PC-9 (cell line): ENCODE measurements at regions not wholly inside any gene's neighbourhood (a gene's known extent, or its start where the extent isn't known, plus 50 kb on each side); places are given as distances from the start of the nearest gene placed in this dataset.

ENCODE experiments used
- BruUV-seq: library from RNA; stranded (reverse); fragments of 400-500 nt; replicated peaks from 2 replicates; lab custom pipeline; 2021; lab: Mats Ljungman, UMichigan
- CTCF ChIA-PET: fragments of 300-600 bp; sonication (Branson Sonifier 250); formaldehyde crosslinking; loops from one replicate; lab custom pipeline; 2022; ENCODE audit warnings: antibody characterized with exemption; lab: Charles Lee
- POLR2A ChIA-PET: fragments of 300-600 bp; sonication (Branson Sonifier 250); formaldehyde crosslinking; loops from one replicate; lab custom pipeline; 2022; ENCODE audit warnings: antibody characterized with exemption; ENCODE audit not compliant: unreplicated experiment; lab: Charles Lee
- DNase-seq, 2 experiments: peaks; one replicate each; pipeline versions ENCODE4 v3.0.0 to v3.0.0-alpha.2; 2015 to 2022; ENCODE audit warnings: mixed read lengths in 1 of 2
- H2AFZ ChIP-seq: fragments of 200-600 bp; sonication (generic); 2 replicates; pipeline ENCODE4 v1.8.1; 2017; ENCODE audit warnings: antibody characterized with exemption
- H3F3A ChIP-seq: fragments of 200-600 bp; sonication (generic); 2 replicates; pipeline ENCODE4 v1.8.1; 2017; ENCODE audit warnings: antibody characterized with exemption, mild to moderate bottlenecking, low read depth; ENCODE audit not compliant: insufficient read depth
- H3K27ac ChIP-seq: fragments of 200-600 bp; sonication (generic); 2 replicates; pipeline ENCODE4 v1.6.1; 2016; ENCODE audit warnings: mixed run types
- H3K27me3 ChIP-seq: fragments of 200-600 bp; sonication (generic); 2 replicates; pipeline ENCODE4 v1.6.1; 2016; ENCODE audit warnings: low read depth, mixed run types; ENCODE audit not compliant: insufficient read depth
- H3K36me3 ChIP-seq: fragments of 200-600 bp; sonication (generic); 2 replicates; pipeline ENCODE4 v1.6.1; 2016; ENCODE audit warnings: low read depth, mixed run types
- H3K4me1 ChIP-seq: fragments of 200-600 bp; sonication (generic); replicated peaks from 2 replicates; pipeline ENCODE4 v1.6.1; 2016; ENCODE audit warnings: mixed run types; ENCODE audit not compliant: insufficient read depth
- H3K4me2 ChIP-seq: fragments of 200-600 bp; sonication (generic); 2 replicates; pipeline ENCODE4 v1.6.1; 2017; ENCODE audit warnings: mixed run types
- H3K4me3 ChIP-seq: fragments of 200-600 bp; sonication (generic); 2 replicates; pipeline ENCODE4 v1.6.1; 2016; ENCODE audit warnings: mixed run types
- H3K79me2 ChIP-seq: fragments of 200-600 bp; sonication (generic); 2 replicates; pipeline ENCODE4 v1.6.1; 2017; ENCODE audit warnings: low read depth, mixed run types
- H3K9me2 ChIP-seq: fragments of 200-600 bp; sonication (generic); 2 replicates; pipeline ENCODE4 v1.8.1; 2017; ENCODE audit warnings: mild to moderate bottlenecking; ENCODE audit not compliant: insufficient read depth
- H3K9me3 ChIP-seq: fragments of 200-600 bp; sonication (generic); 2 replicates; pipeline ENCODE4 v1.8.1; 2016; ENCODE audit warnings: low read depth; ENCODE audit not compliant: insufficient read depth
- H4K20me1 ChIP-seq: fragments of 200-600 bp; sonication (generic); 2 replicates; pipeline ENCODE4 v1.8.1; 2017; ENCODE audit not compliant: insufficient read depth
- CTCF ChIP-seq: fragments of 200-600 bp; sonication (generic); conservative IDR thresholded peaks from 2 replicates; pipeline ENCODE4 v1.6.1; 2017; ENCODE audit warnings: mixed run types, antibody characterized with exemption, mild to moderate bottlenecking, moderate library complexity
- EZH2 ChIP-seq: fragments of 200-600 bp; sonication (generic); IDR thresholded peaks from 2 replicates; pipeline ENCODE4 v1.8.0; 2017; ENCODE audit warnings: antibody characterized with exemption, low read depth
- intact Hi-C: fragments of 100-400 bp; cut with micrococcal nuclease; formaldehyde crosslinking; loops from one replicate; pipeline ENCODE4 v1.10.0; 2022; ENCODE audit not compliant: unreplicated experiment

GRCh38 chr5:84729326-84729725, 344.6 kb upstream of the EDIL3 start:
- ChIA-PET CTCF (interaction anchor here (0.6 kb wide), 1 partner anchor 1950 kb away, joined by 4 read pairs; no protein-coding TSS in a partner anchor), POLR2A (interaction anchor here (0.8 kb wide), 1 partner anchor 18 kb away, joined by 5 read pairs; no protein-coding TSS in a partner anchor)
- Histone ChIP-seq H3K4me1 (no peaks in the 10 kb centered on the region), H3K4me2 (no peak overlapping the region), H3K79me2 (no peaks in the 10 kb centered on the region), H3K9me3 (no peaks in the 10 kb centered on the region), H3K36me3 (no peaks in the 10 kb centered on the region), H4K20me1 (no peaks in the 10 kb centered on the region), H3K4me3 (no peak overlapping the region), H3K9me2 (no peaks in the 10 kb centered on the region), H3F3A (no peaks in the 10 kb centered on the region), H2AFZ (no peak overlapping the region), H3K27ac (no peak overlapping the region), H3K27me3 (no peaks in the 10 kb centered on the region)
- no peak for DNase-seq
- intact Hi-C loops, result no loop called here
- BruUV-seq, result no TSS peak
- TF ChIP-seq EZH2, result no peak

- no peaks in the 10 kb centered on the region for H3K36me3 ChIP-seq
- H3K4me2 ChIP-seq, result no peak overlapping the region
- no peak for TF ChIP-seq CTCF
- no peak for TF ChIP-seq EZH2
- H3K4me1 ChIP-seq, result no peaks in the 10 kb centered on the region
- H2AFZ ChIP-seq, result 0 out of 2 replicates have a peak overlapping the region, but pooled peaks have one; percentile 37
- H3K27me3 ChIP-seq, result no peaks in the 10 kb centered on the region
- no peaks in the 10 kb centered on the region for H3K9me2 ChIP-seq
- H3F3A ChIP-seq, result no peaks in the 10 kb centered on the region
- H3K27ac ChIP-seq, result no peak overlapping the region
- no TSS peak for BruUV-seq
- no peaks in the 10 kb centered on the region for H4K20me1 ChIP-seq
- H3K9me3 ChIP-seq, result peaks cover 4% of the 10 kb centered on the region; the same call in 1 of the 2 replicates
- CTCF ChIA-PET, result no interaction called here
- no peak overlapping the region for H3K4me3 ChIP-seq
- POLR2A ChIA-PET, result interaction anchor here (0.7 kb wide), 1 partner anchor 343 kb away, joined by 5 read pairs; the partner anchor contains the start of gene EDIL3
- intact Hi-C loops, result no loop called here
- no peaks in the 10 kb centered on the region for H3K79me2 ChIP-seq
- no peak for DNase-seq
These were observed 343.0 kb upstream of the EDIL3 start for GRCh38 chr5:84727708-84728107.

- no peak overlapping the region for H3K4me2 ChIP-seq
- no peak overlapping the region for H3K4me3 ChIP-seq
- no peak overlapping the region for H2AFZ ChIP-seq
- no peak for DNase-seq
- intact Hi-C loops, result no loop called here
- H3F3A ChIP-seq, result no peaks in the 10 kb centered on the region
- no peaks in the 10 kb centered on the region for H3K4me1 ChIP-seq
- H3K36me3 ChIP-seq, result no peaks in the 10 kb centered on the region
- no peaks in the 10 kb centered on the region for H3K27me3 ChIP-seq
- no TSS peak for BruUV-seq
- no peaks in the 10 kb centered on the region for H4K20me1 ChIP-seq
- H3K27ac ChIP-seq, result no peak overlapping the region
- H3K79me2 ChIP-seq, result no peaks in the 10 kb centered on the region
- CTCF ChIA-PET, result no interaction called here
- TF ChIP-seq EZH2 (no peak), CTCF (no peak)
- H3K9me3 ChIP-seq, result peaks cover 4% of the 10 kb centered on the region; the same call in 1 of the 2 replicates
- POLR2A ChIA-PET, result no interaction called here
- H3K9me2 ChIP-seq, result no peaks in the 10 kb centered on the region
These were observed 341.4 kb upstream of the EDIL3 start for GRCh38 chr5:84725946-84726570.
